CD14-positive monocyte (primary cell): ENCODE measurements at regions not wholly inside any gene's neighbourhood (a gene's known extent, or its start where the extent isn't known, plus 50 kb on each side); places are given as distances from the start of the nearest gene placed in this dataset.

Source experiments
- DNase-seq, 3 donors: peaks; one replicate each; pipeline ENCODE4 v3.0.0-alpha.2; 2011 to 2022
- H2AFZ ChIP-seq: 2 replicates; pipeline ENCODE4 v1.6.0; 2012; ENCODE audit warnings: mild to moderate bottlenecking, low read depth, low read length, inconsistent platforms; ENCODE audit not compliant: insufficient read depth, poor library complexity, severe bottlenecking
- H3K27ac ChIP-seq, 2 donors: 1 replicate in 1 of 2; 2 replicates in 1 of 2; pipeline ENCODE4 v1.5.1; 2012 to 2013; ENCODE audit warnings: low read length in 2 of 2, control low read depth in 1 of 2, inconsistent platforms in 1 of 2, low read depth in 1 of 2, mild to moderate bottlenecking in 1 of 2
- H3K27me3 ChIP-seq, 2 donors: one replicate each; pipeline versions ENCODE4 v1.6.0 to v1.6.1; 2011 to 2013; ENCODE audit warnings: low read length in 2 of 2; ENCODE audit not compliant: control insufficient read depth in 2 of 2, insufficient read depth in 2 of 2
- H3K36me3 ChIP-seq, 2 donors: replicated peaks in 1 of 2; 1 replicate in 1 of 2; 2 replicates in 1 of 2; pipeline versions ENCODE4 v1.5.1 to v1.6.1; 2012 to 2013; ENCODE audit warnings: low read length in 2 of 2, control low read depth in 1 of 2, inconsistent platforms in 1 of 2, mild to moderate bottlenecking in 1 of 2; ENCODE audit not compliant: insufficient read depth in 2 of 2, control insufficient read depth in 1 of 2
- H3K4me1 ChIP-seq, 2 donors: 1 replicate in 1 of 2; 2 replicates in 1 of 2; pipeline versions ENCODE4 v1.5.1 to v1.6.1; 2012 to 2013; ENCODE audit warnings: low read length in 2 of 2, control low read depth in 1 of 2, inconsistent platforms in 1 of 2, mild to moderate bottlenecking in 1 of 2, moderate library complexity in 1 of 2; ENCODE audit not compliant: insufficient read depth in 2 of 2, control insufficient read depth in 1 of 2
- H3K4me2 ChIP-seq: replicated peaks from 2 replicates; pipeline ENCODE3; 2012; ENCODE audit warnings: low read length, moderate library complexity, mild to moderate bottlenecking; ENCODE audit not compliant: poor library complexity, severe bottlenecking; ENCODE audit errors: extremely low read depth
- H3K4me3 ChIP-seq, 3 experiments: fragments of 200-600 bp in 1 of 3; sonication (generic) in 1 of 3; replicated peaks in 1 of 3; 1 replicate in 2 of 3; 2 replicates in 1 of 3; pipeline ENCODE4 v1.5.1; 2011 to 2013; ENCODE audit warnings: low read length in 3 of 3, mild to moderate bottlenecking in 3 of 3, control low read depth in 2 of 3, low read depth in 2 of 3, inconsistent platforms in 1 of 3, moderate library complexity in 1 of 3
- H3K79me2 ChIP-seq: 2 replicates; pipeline ENCODE4 v1.6.0; 2012; ENCODE audit warnings: mild to moderate bottlenecking, control low read depth, inconsistent platforms, low read length, moderate library complexity; ENCODE audit not compliant: insufficient read depth
- H3K9ac ChIP-seq: 2 replicates; pipeline ENCODE4 v1.6.0; 2017; ENCODE audit warnings: low read length, mild to moderate bottlenecking; ENCODE audit not compliant: insufficient read depth, poor library complexity, severe bottlenecking
- H3K9me3 ChIP-seq, 2 donors: replicated peaks in 1 of 2; 1 replicate in 1 of 2; 2 replicates in 1 of 2; pipeline versions ENCODE4 v1.5.1 to v1.6.1; 2012 to 2013; ENCODE audit warnings: low read length in 2 of 2, control low read depth in 1 of 2; ENCODE audit not compliant: control insufficient read depth in 1 of 2, insufficient read depth in 1 of 2
- H4K20me1 ChIP-seq: 2 replicates; pipeline ENCODE4 v1.6.0; 2012; ENCODE audit warnings: mild to moderate bottlenecking, low read length, control low read depth, moderate library complexity; ENCODE audit not compliant: insufficient read depth
- H3K27ac Mint-ChIP-seq, 7 donors: one replicate each; pipeline ENCODE4 v1.8.0; 2020; ENCODE audit warnings: mild to moderate bottlenecking in 7 of 7, mixed read lengths in 7 of 7, moderate library complexity in 6 of 7, inconsistent platforms in 2 of 7
- H3K27me3 Mint-ChIP-seq, 3 donors: one replicate each; pipeline ENCODE4 v1.8.0; 2021 to 2022; ENCODE audit warnings: low read depth in 3 of 3, mild to moderate bottlenecking in 3 of 3, mixed read lengths in 3 of 3, moderate library complexity in 3 of 3, inconsistent platforms in 1 of 3
- H3K36me3 Mint-ChIP-seq, 2 donors: one replicate each; pipeline ENCODE4 v1.8.0; 2020; ENCODE audit warnings: mixed read lengths in 2 of 2, inconsistent platforms in 1 of 2, mild to moderate bottlenecking in 1 of 2
- H3K4me1 Mint-ChIP-seq: one replicate; pipeline ENCODE4 v1.8.0; 2020; ENCODE audit warnings: mild to moderate bottlenecking, mixed read lengths
- H3K4me3 Mint-ChIP-seq, 2 donors: one replicate each; pipeline ENCODE4 v1.8.0; 2020; ENCODE audit warnings: mild to moderate bottlenecking in 2 of 2, mixed read lengths in 2 of 2, moderate library complexity in 1 of 2
- H3K9me3 Mint-ChIP-seq, 7 donors: one replicate each; pipeline ENCODE4 v1.8.0; 2020 to 2022; ENCODE audit warnings: mixed read lengths in 7 of 7, mild to moderate bottlenecking in 6 of 7, moderate library complexity in 6 of 7, inconsistent platforms in 2 of 7
- CTCF ChIP-seq: fragments of 200-600 bp; IDR thresholded peaks from one replicate; pipeline ENCODE4 v1.8.0; 2022; ENCODE audit warnings: antibody characterized with exemption, mild to moderate bottlenecking
- WGBS: methylation state at CpG from one replicate; pipeline ENCODE4 v1.1.5; 2013; ENCODE audit warnings: missing lambda C conversion rate; ENCODE audit not compliant: insufficient coverage; 5-methylcytosine and 5-hydroxymethylcytosine counted together
- intact Hi-C, 2 donors: fragments of 100-400 bp; cut with micrococcal nuclease; formaldehyde crosslinking; loops; one replicate each; pipeline versions ENCODE4 v1.15.0 to v1.15.1; 2023

- H3K27me3 ChIP-seq = no peaks in the 10 kb centered on the region
- no peak for DNase-seq
- Mint-ChIP-seq H3K27ac (no peak overlapping the region), H3K4me3 (no peak overlapping the region), H3K9me3 (peaks cover 0 to 5% (median 2%) of the 10 kb centered on the region in 7 donors), H3K27me3 (no peaks in the 10 kb centered on the region), H3K4me1 (no peaks in the 10 kb centered on the region), H3K36me3 (no peaks in the 10 kb centered on the region)
- H3K9ac ChIP-seq = no peak overlapping the region
- H4K20me1 ChIP-seq = no peaks in the 10 kb centered on the region
- H3K79me2 ChIP-seq = no peaks in the 10 kb centered on the region
- H3K9me3 ChIP-seq = no peaks in the 10 kb centered on the region
- H3K4me1 ChIP-seq = no peaks in the 10 kb centered on the region
- H3K36me3 ChIP-seq = no peaks in the 10 kb centered on the region
- H2AFZ ChIP-seq = no peak overlapping the region
- TF ChIP-seq CTCF = no peak
- no peak overlapping the region for H3K4me3 ChIP-seq
- WGBS = no CpG with 5 or more reads among the region's 1 CpG
- H3K27ac ChIP-seq = no peak overlapping the region
- H3K4me2 ChIP-seq = no peak overlapping the region
- intact Hi-C loops = no loop called here
These were observed 209.5 kb downstream of the PIK3C3 start for GRCh38 chr18:42164556-42164955.

- Mint-ChIP-seq H3K4me1 (no peaks in the 10 kb centered on the region), H3K4me3 (no peak overlapping the region), H3K27me3 (no peaks in the 10 kb centered on the region), H3K36me3 (no peaks in the 10 kb centered on the region), H3K9me3 (peaks cover 0 to 5% (median 2%) of the 10 kb centered on the region in 7 donors), H3K27ac (no peak overlapping the region)
- H2AFZ ChIP-seq = no peak overlapping the region
- intact Hi-C loops = no loop called here
- no peak overlapping the region for H3K4me3 ChIP-seq
- H3K36me3 ChIP-seq = no peaks in the 10 kb centered on the region
- no peaks in the 10 kb centered on the region for H3K4me1 ChIP-seq
- no peaks in the 10 kb centered on the region for H3K9me3 ChIP-seq
- no peak overlapping the region for H3K4me2 ChIP-seq
- H3K27ac ChIP-seq = no peak overlapping the region
- no peak for DNase-seq
- H3K27me3 ChIP-seq = no peaks in the 10 kb centered on the region
- no peaks in the 10 kb centered on the region for H4K20me1 ChIP-seq
- H3K9ac ChIP-seq = no peak overlapping the region
- TF ChIP-seq CTCF = no peak
- H3K79me2 ChIP-seq = no peaks in the 10 kb centered on the region
- no CpG with 5 or more reads among the region's 1 CpG for WGBS
These were observed 211.0 kb downstream of the PIK3C3 start for GRCh38 chr18:42165922-42166513.
